Endothelial cell (in vitro differentiated cells): ENCODE measurements at regions not wholly inside any gene's neighbourhood (a gene's known extent, or its start where the extent isn't known, plus 50 kb on each side); places are given as distances from the start of the nearest gene placed in this dataset.

Source experiments
- DNase-seq: peaks from one replicate; pipeline ENCODE4 v3.0.0; 2021; ENCODE audit warnings: low spot score
- H3K27ac Mint-ChIP-seq: one replicate; pipeline ENCODE4 v1.8.0; 2021; ENCODE audit warnings: mixed read lengths, inconsistent platforms; ENCODE audit not compliant: unreplicated experiment
- H3K27me3 Mint-ChIP-seq: one replicate; pipeline ENCODE4 v1.8.0; 2021; ENCODE audit warnings: mild to moderate bottlenecking, moderate library complexity, mixed read lengths, inconsistent platforms; ENCODE audit not compliant: unreplicated experiment
- H3K36me3 Mint-ChIP-seq: one replicate; pipeline ENCODE4 v1.8.0; 2021; ENCODE audit warnings: mild to moderate bottlenecking, low read depth, mixed read lengths, inconsistent platforms; ENCODE audit not compliant: unreplicated experiment
- H3K4me1 Mint-ChIP-seq: one replicate; pipeline ENCODE4 v1.8.0; 2021; ENCODE audit warnings: mild to moderate bottlenecking, mixed read lengths, inconsistent platforms; ENCODE audit not compliant: unreplicated experiment
- H3K4me3 Mint-ChIP-seq: one replicate; pipeline ENCODE4 v1.8.0; 2021; ENCODE audit warnings: mild to moderate bottlenecking, mixed read lengths, inconsistent platforms; ENCODE audit not compliant: unreplicated experiment
- H3K9me3 Mint-ChIP-seq: one replicate; pipeline ENCODE4 v1.8.0; 2021; ENCODE audit warnings: mixed read lengths, inconsistent platforms; ENCODE audit not compliant: unreplicated experiment
- TF ChIP-seq, protein P1 (sequence below): fragments of 200-600 bp; sonication (generic); IDR thresholded peaks from one replicate; pipeline ENCODE4 v1.5.0; 2021; ENCODE audit warnings: antibody characterized with exemption; ENCODE audit not compliant: unreplicated experiment

- DNase-seq, result no peak
- no peak overlapping the region for H3K27ac Mint-ChIP-seq
- H3K4me1 Mint-ChIP-seq, result no peaks in the 10 kb centered on the region
- no peaks in the 10 kb centered on the region for H3K27me3 Mint-ChIP-seq
- TF ChIP-seq, protein P1, sequence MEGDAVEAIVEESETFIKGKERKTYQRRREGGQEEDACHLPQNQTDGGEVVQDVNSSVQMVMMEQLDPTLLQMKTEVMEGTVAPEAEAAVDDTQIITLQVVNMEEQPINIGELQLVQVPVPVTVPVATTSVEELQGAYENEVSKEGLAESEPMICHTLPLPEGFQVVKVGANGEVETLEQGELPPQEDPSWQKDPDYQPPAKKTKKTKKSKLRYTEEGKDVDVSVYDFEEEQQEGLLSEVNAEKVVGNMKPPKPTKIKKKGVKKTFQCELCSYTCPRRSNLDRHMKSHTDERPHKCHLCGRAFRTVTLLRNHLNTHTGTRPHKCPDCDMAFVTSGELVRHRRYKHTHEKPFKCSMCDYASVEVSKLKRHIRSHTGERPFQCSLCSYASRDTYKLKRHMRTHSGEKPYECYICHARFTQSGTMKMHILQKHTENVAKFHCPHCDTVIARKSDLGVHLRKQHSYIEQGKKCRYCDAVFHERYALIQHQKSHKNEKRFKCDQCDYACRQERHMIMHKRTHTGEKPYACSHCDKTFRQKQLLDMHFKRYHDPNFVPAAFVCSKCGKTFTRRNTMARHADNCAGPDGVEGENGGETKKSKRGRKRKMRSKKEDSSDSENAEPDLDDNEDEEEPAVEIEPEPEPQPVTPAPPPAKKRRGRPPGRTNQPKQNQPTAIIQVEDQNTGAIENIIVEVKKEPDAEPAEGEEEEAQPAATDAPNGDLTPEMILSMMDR, result no peak
- no peaks in the 10 kb centered on the region for H3K36me3 Mint-ChIP-seq
- no peak overlapping the region for H3K4me3 Mint-ChIP-seq
- H3K9me3 Mint-ChIP-seq, result no peaks in the 10 kb centered on the region
Measured at GRCh38 chr16:62832214-62832613, 796.0 kb upstream of the CDH8 start.

DNA sequence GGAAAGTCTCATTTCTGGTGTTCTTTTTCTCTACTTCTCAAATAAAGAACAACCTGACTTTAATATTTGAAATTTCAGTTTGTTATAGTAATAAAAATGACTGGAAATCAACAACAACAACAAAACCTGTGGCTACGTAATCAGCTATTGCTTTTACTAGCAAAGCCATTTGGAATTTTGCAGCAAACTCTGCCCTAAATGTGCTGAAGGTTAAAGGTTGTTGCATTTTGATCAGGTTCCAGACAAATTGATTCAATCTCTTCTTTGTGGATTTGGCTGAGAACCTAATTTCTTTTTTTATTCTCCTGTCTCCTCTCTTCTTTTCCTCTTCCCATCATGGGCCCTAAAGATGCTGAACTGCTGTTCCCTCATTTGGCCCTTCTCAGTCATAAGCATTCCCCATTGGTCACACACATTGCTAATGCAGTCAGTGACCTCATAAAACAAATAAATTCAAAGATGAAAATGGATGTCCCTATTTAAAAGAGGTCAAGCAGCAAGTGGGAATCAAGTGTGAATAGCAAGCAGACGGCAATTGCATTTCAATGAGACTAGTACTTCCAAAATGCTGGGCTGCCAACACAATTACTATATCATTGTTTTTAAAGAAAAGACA lies 795.1 kb upstream of the CDH8 start:
- Mint-ChIP-seq H3K4me1 (no peaks in the 10 kb centered on the region), H3K4me3 (no peak overlapping the region), H3K27me3 (no peaks in the 10 kb centered on the region), H3K9me3 (no peaks in the 10 kb centered on the region), H3K27ac (no peak overlapping the region), H3K36me3 (no peaks in the 10 kb centered on the region)
- no peak for DNase-seq
- TF ChIP-seq, protein P1, result no peak

- DNase-seq, result no peak
- no peak overlapping the region for H3K27ac Mint-ChIP-seq
- H3K27me3 Mint-ChIP-seq, result no peaks in the 10 kb centered on the region
- no peaks in the 10 kb centered on the region for H3K4me1 Mint-ChIP-seq
- H3K4me3 Mint-ChIP-seq, result no peak overlapping the region
- H3K9me3 Mint-ChIP-seq, result no peaks in the 10 kb centered on the region
- TF ChIP-seq, protein P1, result no peak
- no peaks in the 10 kb centered on the region for H3K36me3 Mint-ChIP-seq
Measured at GRCh38 chr16:62829607-62830006, 793.4 kb upstream of the CDH8 start.

- DNase-seq, result no peak
- no peak overlapping the region for H3K27ac Mint-ChIP-seq
- H3K27me3 Mint-ChIP-seq, result no peaks in the 10 kb centered on the region
- no peak overlapping the region for H3K4me3 Mint-ChIP-seq
- no peaks in the 10 kb centered on the region for H3K9me3 Mint-ChIP-seq
- H3K4me1 Mint-ChIP-seq, result no peaks in the 10 kb centered on the region
- H3K36me3 Mint-ChIP-seq, result no peaks in the 10 kb centered on the region
- TF ChIP-seq, protein P1, result no peak
Measured at GRCh38 chr16:62829084-62829483, 792.8 kb upstream of the CDH8 start.

GRCh38 chr16:62821824-62822223 lies 785.6 kb upstream of the CDH8 start:
- Mint-ChIP-seq H3K27ac (no peak overlapping the region), H3K4me3 (no peak overlapping the region), H3K4me1 (no peaks in the 10 kb centered on the region), H3K9me3 (no peaks in the 10 kb centered on the region), H3K36me3 (no peaks in the 10 kb centered on the region), H3K27me3 (no peaks in the 10 kb centered on the region)
- no peak for DNase-seq
- TF ChIP-seq, protein P1, result no peak
